Colon (tissue), 2 donors: ENCODE measurements at regions not wholly inside any gene's neighbourhood (a gene's known extent, or its start where the extent isn't known, plus 50 kb on each side); places are given as distances from the start of the nearest gene placed in this dataset.

Experiments
- FAIRE-seq: peaks from 2 replicates; lab custom pipeline; 2012; peaks lifted over from hg19 to GRCh38; lab: Jason Lieb, UNC
- donor health status: control.
- donor health status: control.

DNA sequence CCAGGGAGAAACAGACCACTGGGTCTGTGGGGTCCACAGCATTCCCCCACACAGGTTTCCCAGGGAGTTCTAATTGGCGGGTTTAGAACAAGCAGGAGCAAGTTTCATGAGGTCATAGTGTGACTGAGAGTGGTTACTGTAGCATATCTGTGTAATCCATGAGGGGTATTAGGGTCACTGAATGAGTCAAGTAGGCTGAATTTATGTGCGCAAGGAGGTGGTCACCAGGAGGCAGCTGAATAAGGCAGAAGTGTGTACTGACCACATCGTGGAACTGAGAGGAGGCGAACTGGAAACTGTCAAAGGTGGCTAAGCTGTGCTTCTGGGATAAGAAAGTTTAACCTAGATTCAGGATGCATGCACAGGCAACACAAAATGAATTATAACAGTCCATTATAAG, 876.0 kb downstream of the METTL15 start:
- FAIRE-seq = no peak

DNA sequence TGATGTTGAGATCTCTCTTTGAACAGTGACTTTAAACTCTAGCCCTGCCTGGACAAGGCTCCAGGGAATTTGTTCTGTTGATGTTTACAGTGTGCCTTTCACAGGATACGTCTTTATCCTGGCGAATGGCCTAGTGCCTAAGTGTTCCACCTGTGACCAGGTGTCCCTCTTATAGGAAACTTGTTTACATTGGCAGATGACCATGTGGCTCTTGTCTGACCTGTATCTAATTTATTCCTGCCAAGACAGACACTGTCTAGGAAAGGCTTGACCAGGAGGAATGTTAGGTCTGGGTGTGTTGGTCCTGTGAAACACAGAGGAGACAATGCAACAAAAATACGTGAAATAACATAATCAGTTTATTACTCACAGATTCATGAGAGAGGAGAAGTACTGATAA, 875.6 kb downstream of the METTL15 start:
- FAIRE-seq = no peak

- FAIRE-seq = no peak
Observed at GRCh38 chr11:28981381-28981780, 873.2 kb downstream of the METTL15 start.

- FAIRE-seq = no peak
Observed at GRCh38 chr11:28976801-28977145, 868.6 kb downstream of the METTL15 start.

DNA sequence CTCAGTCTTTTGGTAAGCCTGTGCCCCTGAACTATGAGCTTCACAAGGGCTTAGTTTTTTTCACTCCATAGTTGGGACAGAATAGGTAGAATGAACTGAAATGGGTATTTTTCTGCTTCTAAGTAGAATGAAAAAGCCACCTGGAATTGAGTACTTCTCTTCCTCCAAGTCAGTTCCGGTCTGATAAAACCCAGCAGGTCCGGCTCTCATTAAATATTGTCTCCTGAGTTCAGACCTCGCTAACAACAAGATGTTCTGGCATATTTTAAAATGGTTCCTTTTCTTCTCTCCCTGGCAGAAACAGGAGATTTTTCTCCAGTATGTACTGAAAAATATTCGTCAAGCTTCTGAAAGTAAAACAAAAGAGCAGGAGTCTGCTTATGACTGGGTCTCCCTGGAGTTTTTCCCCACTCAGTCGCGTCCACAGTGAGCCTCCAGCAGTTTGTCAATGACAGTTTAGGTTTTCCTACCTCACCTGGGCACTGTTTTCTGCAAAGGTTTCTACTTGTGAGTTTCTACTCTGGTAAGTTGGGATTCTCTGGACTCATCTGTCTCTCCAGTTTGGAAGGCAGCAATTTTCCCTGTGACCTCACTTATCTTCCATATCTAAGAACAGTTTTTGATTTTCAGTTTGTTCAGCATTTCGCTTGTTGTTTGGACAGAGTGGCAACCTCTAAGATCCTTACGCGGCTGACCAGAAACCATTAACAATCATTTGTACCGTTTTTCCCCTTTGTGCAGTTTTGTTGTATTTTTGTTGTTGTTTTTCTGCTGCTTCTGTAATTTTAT, 868.0 kb downstream of the METTL15 start:
- no peak for FAIRE-seq

DNA sequence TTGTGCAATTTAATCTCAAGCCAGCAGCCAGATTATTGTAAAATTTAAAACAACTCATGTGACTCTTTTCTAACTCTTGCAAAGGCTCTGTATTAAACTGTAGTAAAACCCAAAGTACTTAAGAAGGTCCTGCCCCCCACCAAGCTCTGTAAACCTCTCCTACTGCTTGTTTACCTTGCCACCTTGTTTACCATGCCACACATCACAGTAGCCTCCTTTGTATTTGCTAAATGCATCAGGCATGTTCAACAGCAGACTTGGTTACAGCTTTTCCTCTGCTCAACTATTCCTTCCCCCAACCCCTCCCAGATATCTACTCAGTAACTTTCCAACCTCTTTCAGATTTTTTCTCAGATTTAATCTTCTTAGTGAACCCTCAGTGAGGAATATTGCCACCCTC, 861.6 kb downstream of the METTL15 start:
- no peak for FAIRE-seq

DNA sequence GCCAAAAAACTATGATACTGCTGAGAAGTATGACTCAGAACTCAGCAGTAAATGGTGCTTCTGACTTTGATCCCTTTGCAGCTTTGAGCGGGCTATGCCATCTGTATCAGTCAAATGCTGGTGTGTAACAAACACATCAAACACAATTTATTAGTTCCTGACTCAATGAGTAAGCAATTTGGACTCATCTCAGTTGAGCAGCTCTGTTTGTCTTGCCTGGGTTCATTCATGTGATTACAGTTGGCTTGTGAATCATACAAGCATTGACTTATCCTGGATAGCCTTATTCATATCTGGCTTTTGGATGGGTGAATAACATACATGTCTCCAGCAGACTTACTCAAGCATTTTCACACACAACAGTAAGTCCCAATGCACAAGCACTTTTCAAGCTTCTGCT, 858.8 kb downstream of the METTL15 start:
- no peak for FAIRE-seq

GRCh38 chr11:28965819-28966218, 857.6 kb downstream of the METTL15 start:
- no peak for FAIRE-seq

DNA sequence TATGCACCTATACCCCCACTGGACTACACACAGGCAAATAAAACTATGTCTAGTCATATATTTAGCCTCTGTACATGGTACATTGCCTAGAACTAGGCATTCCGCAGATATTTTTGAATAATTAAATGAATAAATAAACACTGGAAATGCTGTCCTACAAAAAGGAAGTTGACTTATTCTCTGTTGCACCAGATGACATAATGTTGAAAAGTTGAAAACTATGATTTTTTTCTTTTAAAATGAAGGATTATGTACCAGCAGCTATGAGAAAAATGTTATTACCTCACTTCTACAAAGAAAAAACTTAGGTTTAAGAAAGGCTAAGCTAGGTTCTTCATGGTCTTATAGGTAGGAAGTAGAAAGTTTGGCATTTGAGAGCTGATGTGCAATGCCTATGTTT, 856.6 kb downstream of the METTL15 start:
- no peak for FAIRE-seq

DNA sequence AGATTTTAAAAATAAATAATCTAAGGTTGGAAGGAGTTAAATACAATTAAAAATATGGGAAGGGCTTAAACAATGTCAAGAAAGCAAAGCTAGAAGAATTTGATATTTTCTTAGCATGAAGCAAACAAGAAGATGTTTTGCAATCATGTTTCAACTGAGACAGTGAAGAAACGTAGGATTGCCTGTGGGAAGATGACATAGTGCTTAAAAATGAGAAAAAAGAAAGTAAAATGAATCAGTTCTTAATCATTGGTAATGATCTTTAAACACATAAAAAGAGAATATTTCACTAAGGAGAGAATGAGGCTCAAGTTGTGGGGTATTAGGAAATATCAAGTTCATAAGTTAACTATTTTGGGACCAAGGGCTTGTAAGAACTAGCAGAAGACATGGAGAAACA, 855.0 kb downstream of the METTL15 start:
- FAIRE-seq = no peak

GRCh38 chr11:28962502-28962901, 854.3 kb downstream of the METTL15 start:
- no peak for FAIRE-seq

- no peak for FAIRE-seq
Observed at GRCh38 chr11:28961726-28962125, 853.5 kb downstream of the METTL15 start.

DNA sequence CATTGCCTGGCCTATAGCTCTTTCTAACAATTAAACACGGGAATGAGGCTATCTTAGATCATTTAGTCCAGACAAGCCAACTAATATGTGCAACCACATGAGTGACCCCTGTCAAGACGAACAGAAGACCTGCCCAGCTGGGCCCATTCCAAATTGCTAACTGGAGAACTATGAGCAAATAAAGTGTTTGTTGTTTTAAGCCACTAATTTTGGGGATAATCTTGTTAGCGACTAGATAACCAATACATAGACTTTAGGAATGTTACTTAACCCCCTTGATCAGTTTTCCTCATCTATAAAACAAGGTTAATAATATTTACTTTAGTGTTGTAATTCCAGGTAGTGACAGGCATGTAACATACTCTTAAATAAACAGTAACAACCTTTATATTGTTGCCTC, 848.3 kb downstream of the METTL15 start:
- no peak for FAIRE-seq

DNA sequence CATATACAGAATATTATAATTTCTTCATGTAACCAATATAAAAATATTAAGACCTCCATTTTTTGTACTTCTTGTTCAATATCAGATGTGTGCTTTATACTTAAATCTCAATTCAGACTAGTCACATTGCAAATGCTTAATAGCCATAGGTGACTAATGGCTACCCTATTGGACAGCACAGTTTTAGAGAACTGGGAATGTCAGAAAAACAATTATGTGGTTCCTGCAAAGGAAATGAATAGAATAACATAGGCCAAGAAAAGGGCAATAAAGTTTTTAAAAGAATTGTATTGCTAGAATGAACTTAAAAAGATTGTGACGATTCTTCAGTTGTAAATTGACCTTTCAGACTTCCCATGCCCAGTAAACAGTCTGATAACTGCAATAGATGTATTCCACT, 843.0 kb downstream of the METTL15 start:
- FAIRE-seq = no peak

DNA sequence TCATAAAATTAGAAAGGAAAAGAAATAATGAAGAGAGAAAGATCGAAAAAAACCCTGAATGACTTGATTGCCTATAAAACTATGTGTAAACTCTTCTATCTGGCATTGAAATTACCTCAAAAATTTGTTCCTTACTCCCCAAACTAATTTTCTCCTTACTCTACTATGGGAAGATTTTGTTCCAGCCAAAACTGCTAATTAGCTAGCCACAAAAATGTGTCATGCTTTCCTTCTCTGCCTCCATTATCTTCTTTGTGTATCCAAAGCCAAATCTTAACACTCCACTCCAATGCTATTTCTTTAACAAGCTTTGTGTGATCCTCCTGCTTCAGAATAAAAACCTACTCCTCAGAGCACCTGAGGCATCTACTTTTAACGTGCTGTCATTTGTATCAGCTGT, 831.2 kb downstream of the METTL15 start:
- FAIRE-seq = no peak

GRCh38 chr11:28938091-28938490, 829.9 kb downstream of the METTL15 start:
- FAIRE-seq = no peak

DNA sequence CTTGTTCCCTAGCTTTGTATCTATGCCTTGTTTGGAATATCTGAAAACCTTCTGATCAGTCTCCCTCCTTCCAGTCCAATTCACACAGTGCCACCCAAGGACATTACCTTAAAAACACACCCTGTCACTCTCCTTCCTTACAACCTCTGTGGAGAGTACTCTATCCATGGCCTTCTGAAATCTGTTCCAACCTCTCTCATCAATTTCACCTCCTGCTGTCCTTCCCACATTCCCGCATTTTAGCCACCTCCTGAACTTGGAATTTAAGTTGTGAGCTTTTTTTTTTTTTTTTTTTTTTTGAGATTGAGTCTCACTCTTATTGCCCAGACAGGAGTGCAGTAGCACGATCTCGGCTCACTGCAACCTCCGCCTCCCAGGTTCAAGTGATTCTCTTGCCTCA, 824.8 kb downstream of the METTL15 start:
- FAIRE-seq = no peak

DNA sequence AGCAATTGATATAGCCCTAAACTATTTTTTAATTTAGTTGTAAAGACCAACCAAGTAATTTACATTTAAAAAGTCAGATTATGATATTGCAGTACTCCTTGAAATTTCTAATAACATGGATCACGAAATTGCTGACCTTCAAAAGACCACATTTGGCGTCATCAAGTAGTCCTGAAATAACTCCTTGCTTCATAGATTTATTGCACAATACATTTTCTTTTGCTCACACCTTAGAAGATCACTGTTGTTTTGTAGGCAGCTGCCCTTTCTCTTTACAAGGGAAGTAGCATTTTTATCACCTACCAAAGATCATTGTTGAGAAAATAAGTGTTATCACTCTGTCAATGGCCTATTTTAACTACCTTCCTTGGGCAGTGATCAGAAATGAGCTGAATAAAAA, 815.8 kb downstream of the METTL15 start:
- no peak for FAIRE-seq

GRCh38 chr11:28922386-28922981, 814.3 kb downstream of the METTL15 start:
- FAIRE-seq = no peak

DNA sequence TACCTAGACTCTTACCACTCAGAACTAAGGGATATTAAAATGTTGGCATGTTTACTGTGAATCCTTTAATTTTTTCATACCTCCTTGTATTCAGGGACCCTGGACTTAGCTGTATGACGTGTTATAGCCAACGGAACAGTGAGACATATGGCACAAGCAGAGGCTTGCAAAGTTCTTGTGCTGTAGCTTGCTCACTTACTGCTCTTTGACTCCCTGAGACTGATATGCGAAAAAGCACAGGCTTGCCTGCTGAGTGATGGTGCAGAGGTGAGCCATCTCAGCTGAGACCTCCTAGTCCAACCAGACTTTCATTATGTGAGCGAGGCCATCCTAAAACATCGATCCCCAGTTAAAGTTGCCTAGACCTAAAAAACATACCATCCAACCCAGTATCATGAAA, 811.0 kb downstream of the METTL15 start:
- FAIRE-seq = no peak

GRCh38 chr11:28913883-28914282, 805.7 kb downstream of the METTL15 start:
- no peak for FAIRE-seq

GRCh38 chr11:28911829-28912228, 803.6 kb downstream of the METTL15 start:
- FAIRE-seq = no peak

DNA sequence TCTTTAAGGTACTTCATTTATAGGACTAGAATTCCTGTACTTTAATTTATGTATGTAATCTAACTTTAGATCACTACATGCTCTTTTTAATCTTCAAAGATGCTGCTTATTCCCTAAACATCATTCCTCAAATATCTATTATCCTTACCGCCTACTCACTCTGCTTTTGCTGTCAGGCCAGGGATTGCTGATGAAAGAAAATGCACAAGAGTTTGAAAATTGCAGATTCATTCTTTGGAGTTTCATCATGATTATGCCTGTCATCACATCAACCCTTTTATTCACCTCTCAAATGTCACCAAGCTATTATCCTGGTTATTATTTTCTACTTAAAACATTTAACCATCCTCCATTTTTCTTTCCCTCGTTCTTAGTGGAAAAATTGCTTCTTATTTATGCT, 802.7 kb downstream of the METTL15 start:
- FAIRE-seq = no peak

DNA sequence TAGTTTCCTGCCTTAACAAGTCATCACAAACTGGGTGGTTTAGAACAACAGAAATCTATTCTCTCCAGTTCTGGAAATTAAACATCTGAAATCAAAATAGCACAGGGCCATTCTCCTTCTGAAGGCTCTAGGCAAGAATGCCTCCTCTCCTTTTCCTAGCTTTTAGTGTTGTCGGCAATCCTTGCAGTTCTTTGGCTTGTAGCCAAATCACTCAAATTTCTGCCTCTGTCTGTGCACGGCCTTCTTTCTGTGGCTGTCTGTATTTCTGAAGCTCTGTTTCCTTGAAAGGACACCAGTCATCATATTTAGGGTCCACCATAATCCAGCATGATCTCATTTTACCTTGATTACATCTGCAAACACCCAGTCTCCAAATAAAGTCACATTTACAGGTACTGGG, 795.5 kb downstream of the METTL15 start:
- no peak for FAIRE-seq
